ENCODE measurements at regions not wholly inside any gene's neighbourhood (a gene's known extent, or its start where the extent isn't known, plus 50 kb on each side); places are given as distances from the start of the nearest gene placed in this dataset.

- TF ChIP-seq CTCF (IDR thresholded peaks at IDR 0.05) (no peak), ZFX (IDR thresholded peaks at IDR 0.05; ENCODE audit: borderline replicate concordance) (no peak)
Measured at GRCh38 chr18:43744960-43745745, 467.9 kb upstream of the SYT4 start.
